Common myeloid progenitor, CD34-positive (primary cell): ENCODE measurements at regions not wholly inside any gene's neighbourhood (a gene's known extent, or its start where the extent isn't known, plus 50 kb on each side); places are given as distances from the start of the nearest gene placed in this dataset.

Experiments used
- CTCF ChIA-PET: fragments of 350-600 bp; sonication (Branson Sonifier 250); formaldehyde crosslinking; loops from one replicate; lab custom pipeline; 2021; ENCODE audit warnings: antibody characterized with exemption; lab: Charles Lee
- POLR2A ChIA-PET: fragments of 350-600 bp; sonication (Branson Sonifier 250); formaldehyde crosslinking; loops from one replicate; lab custom pipeline; 2021; ENCODE audit warnings: antibody characterized with exemption; lab: Charles Lee
- DNase-seq, 3 donors: peaks; one replicate each; pipeline versions ENCODE4 v3.0.0 to v3.0.0-alpha.2; 2013
- H3K27ac ChIP-seq, 2 experiments: 1 replicate in 1 of 2; 2 replicates in 1 of 2; pipeline ENCODE4 v1.7.0; 2013; ENCODE audit warnings: inconsistent platforms in 2 of 2, low read length in 2 of 2, mild to moderate bottlenecking in 2 of 2, low read depth in 1 of 2, moderate library complexity in 1 of 2; ENCODE audit not compliant: severe bottlenecking in 2 of 2, insufficient read depth in 1 of 2, poor library complexity in 1 of 2
- H3K27me3 ChIP-seq, 5 experiments: replicated peaks in 2 of 5; 1 replicate in 3 of 5; 2 replicates in 2 of 5; pipeline versions ENCODE4 v1.6.1 to v1.7.0; 2013; ENCODE audit warnings: low read length in 4 of 5, mild to moderate bottlenecking in 2 of 5, moderate library complexity in 2 of 5, inconsistent platforms in 1 of 5; ENCODE audit not compliant: insufficient read depth in 5 of 5, control insufficient read depth in 4 of 5
- H3K36me3 ChIP-seq, 4 experiments: 1 replicate in 2 of 4; 2 replicates in 2 of 4; pipeline versions ENCODE4 v1.6.1 to v1.7.0; 2013; ENCODE audit warnings: low read length in 3 of 4, control low read depth in 1 of 4, mild to moderate bottlenecking in 1 of 4; ENCODE audit not compliant: control insufficient read depth in 4 of 4, insufficient read depth in 4 of 4
- H3K4me1 ChIP-seq, 4 experiments: 1 replicate in 3 of 4; 2 replicates in 1 of 4; pipeline versions ENCODE4 v1.6.1 to v1.7.1; 2013; ENCODE audit warnings: low read length in 3 of 4, mild to moderate bottlenecking in 3 of 4, control low read depth in 1 of 4, inconsistent platforms in 1 of 4, moderate library complexity in 1 of 4; ENCODE audit not compliant: control insufficient read depth in 4 of 4, insufficient read depth in 4 of 4; ENCODE audit errors: control extremely low read depth in 1 of 4
- H3K4me3 ChIP-seq, 7 experiments: 1 replicate in 4 of 7; 2 replicates in 3 of 7; pipeline versions ENCODE4 v1.5.1 to v1.7.0; 2013; ENCODE audit warnings: mild to moderate bottlenecking in 7 of 7, low read length in 6 of 7, moderate library complexity in 6 of 7, inconsistent platforms in 2 of 7, low read depth in 2 of 7, control low read depth in 1 of 7; ENCODE audit not compliant: insufficient read depth in 4 of 7, control insufficient read depth in 1 of 7; ENCODE audit errors: extremely low read depth in 1 of 7
- H3K9me3 ChIP-seq, 5 experiments: 1 replicate in 4 of 5; 2 replicates in 1 of 5; pipeline versions ENCODE4 v1.6.1 to v1.7.1; 2013; ENCODE audit warnings: low read length in 4 of 5, mild to moderate bottlenecking in 2 of 5, inconsistent platforms in 1 of 5, low read depth in 1 of 5, moderate library complexity in 1 of 5; ENCODE audit not compliant: control insufficient read depth in 4 of 5, insufficient read depth in 2 of 5; ENCODE audit errors: control extremely low read depth in 1 of 5
- WGBS: methylation state at CpG from one replicate; pipeline ENCODE4 v1.1.5; 2013; ENCODE audit not compliant: insufficient coverage; 5-methylcytosine and 5-hydroxymethylcytosine counted together

GRCh38 chr3:193875601-193876321 lies 260.2 kb upstream of the HES1 start:
- no peaks in the 10 kb centered on the region for H3K36me3 ChIP-seq
- 86% methylated on average over 4 of the region's 5 CpGs for WGBS
- peaks cover 0 to 30% (median 8%) of the 10 kb centered on the region in 4 experiments for H3K4me1 ChIP-seq
- ChIA-PET POLR2A (no interaction called here), CTCF (no interaction called here)
- DNase-seq: no peak
- no peak overlapping the region for H3K27ac ChIP-seq
- H3K27me3 ChIP-seq: no peaks in the 10 kb centered on the region
- no peaks in the 10 kb centered on the region for H3K9me3 ChIP-seq
- H3K4me3 ChIP-seq: no peak overlapping the region

GRCh38 chr3:193879099-193879863 lies 256.7 kb upstream of the HES1 start:
- Histone ChIP-seq H3K27ac (no peak overlapping the region), H3K27me3 (no peaks in the 10 kb centered on the region), H3K36me3 (no peaks in the 10 kb centered on the region), H3K4me1 (peaks cover 0 to 10% (median 5%) of the 10 kb centered on the region in 4 experiments), H3K4me3 (no peak overlapping the region), H3K9me3 (no peaks in the 10 kb centered on the region)
- 83% methylated on average over 13 of the region's 13 CpGs for WGBS
- ChIA-PET POLR2A (interaction anchor here (0.7 kb wide), 1 partner anchor 210 kb away, joined by 3 read pairs; no protein-coding TSS in a partner anchor), CTCF (interaction anchor here (2.9 kb wide), 1 partner anchor 8 kb away, joined by 9 read pairs; no protein-coding TSS in a partner anchor)
- peak in 2 of 3 donors; percentile 43 to 55 for DNase-seq

DNA sequence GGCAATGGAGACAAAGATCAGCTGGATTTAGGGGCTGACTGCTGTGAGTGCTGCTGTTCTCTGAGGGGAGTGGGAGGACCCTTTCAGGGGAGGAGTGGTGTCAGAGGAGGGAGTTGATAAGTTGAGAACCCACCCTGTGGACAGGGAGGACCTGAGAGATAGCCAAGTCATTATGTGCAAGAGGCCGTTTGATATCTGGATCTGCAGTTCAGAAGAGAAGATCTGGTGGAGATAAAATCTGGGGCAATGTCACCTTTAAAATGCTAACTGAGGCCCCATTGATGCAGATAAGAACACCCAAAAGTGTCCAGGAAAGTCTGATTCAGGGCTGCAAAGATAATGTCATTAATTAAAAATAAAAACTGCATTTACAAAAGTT lies 256.1 kb upstream of the HES1 start:
- POLR2A ChIA-PET: no interaction called here
- no peaks in the 10 kb centered on the region for H3K9me3 ChIP-seq
- no peak for DNase-seq
- no peak overlapping the region for H3K4me3 ChIP-seq
- no peak overlapping the region for H3K27ac ChIP-seq
- WGBS: no CpG with 5 or more reads among the region's 1 CpG
- H3K27me3 ChIP-seq: no peaks in the 10 kb centered on the region
- CTCF ChIA-PET: interaction anchor here (2.9 kb wide), 1 partner anchor 9 kb away, joined by 9 read pairs; no protein-coding TSS in a partner anchor
- H3K36me3 ChIP-seq: no peaks in the 10 kb centered on the region
- peaks cover 0 to 10% (median 5%) of the 10 kb centered on the region in 4 experiments for H3K4me1 ChIP-seq

DNA sequence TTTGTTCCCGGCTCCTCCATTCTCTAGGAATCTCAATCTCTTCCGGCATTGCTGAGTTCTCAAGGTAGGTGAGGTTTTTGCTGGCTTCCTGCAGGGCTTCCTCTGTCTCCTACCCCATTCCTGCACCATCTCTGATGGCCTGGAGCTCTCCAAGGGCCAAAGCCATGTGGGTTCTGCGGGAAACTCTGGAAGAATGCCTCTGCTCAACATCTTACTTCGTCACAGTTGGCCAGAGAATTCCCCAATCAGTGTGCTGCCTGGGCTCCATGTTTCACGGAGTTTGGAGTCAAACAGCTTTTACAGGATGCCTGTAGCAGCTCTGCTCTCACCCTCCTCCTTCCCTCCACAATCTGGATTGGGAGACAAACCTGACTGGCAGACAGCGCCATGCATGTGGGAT lies 253.9 kb upstream of the HES1 start:
- H3K4me3 ChIP-seq: no peak overlapping the region
- ChIA-PET CTCF (interaction anchor here (1.5 to 1.6 kb wide), 2 partner anchors 9 to 11 kb away, joined by 4 read pairs; no protein-coding TSS in a partner anchor), POLR2A (interaction anchor here (0.6 kb wide), 1 partner anchor 84 kb away, joined by 3 read pairs; no protein-coding TSS in a partner anchor)
- peaks cover 0 to 15% (median 5%) of the 10 kb centered on the region in 5 experiments for H3K9me3 ChIP-seq
- peaks cover 0 to 10% (median 5%) of the 10 kb centered on the region in 4 experiments for H3K4me1 ChIP-seq
- DNase-seq: no peak
- H3K36me3 ChIP-seq: no peaks in the 10 kb centered on the region
- 98% methylated on average over 5 of the region's 6 CpGs for WGBS
- no peaks in the 10 kb centered on the region for H3K27me3 ChIP-seq
- H3K27ac ChIP-seq: no peak overlapping the region

GRCh38 chr3:193883551-193883950 lies 252.4 kb upstream of the HES1 start:
- no peak overlapping the region for H3K4me3 ChIP-seq
- no peak overlapping the region for H3K27ac ChIP-seq
- H3K4me1 ChIP-seq: peaks cover 0 to 10% (median 5%) of the 10 kb centered on the region in 4 experiments
- CTCF ChIA-PET: interaction anchor here (1.5 to 1.6 kb wide), 2 partner anchors 11 to 12 kb away, joined by 4 read pairs; no protein-coding TSS in a partner anchor
- no peaks in the 10 kb centered on the region for H3K27me3 ChIP-seq
- no peaks in the 10 kb centered on the region for H3K36me3 ChIP-seq
- DNase-seq: no peak
- POLR2A ChIA-PET: no interaction called here
- H3K9me3 ChIP-seq: peaks cover 0 to 15% (median 5%) of the 10 kb centered on the region in 5 experiments
- WGBS: 91% methylated on average over 2 of the region's 3 CpGs

- Histone ChIP-seq H3K27me3 (no peaks in the 10 kb centered on the region), H3K27ac (no peak overlapping the region), H3K4me1 (peaks cover 0 to 8% (median 4%) of the 10 kb centered on the region in 4 experiments), H3K4me3 (no peak overlapping the region), H3K36me3 (no peaks in the 10 kb centered on the region), H3K9me3 (peaks cover 0 to 15% (median 5%) of the 10 kb centered on the region in 5 experiments)
- POLR2A ChIA-PET: interaction anchor here (0.6 kb wide), 1 partner anchor 110 kb away, joined by 4 read pairs; no protein-coding TSS in a partner anchor
- 100% methylated on average over 4 of the region's 7 CpGs for WGBS
- CTCF ChIA-PET: no interaction called here
- no peak for DNase-seq
Observed at GRCh38 chr3:193884027-193884426, 251.9 kb upstream of the HES1 start.
